T-helper 1 cell treated with Interleukin-12 subunit alpha and Interleukin-12 subunit beta and Interleukin-4 antibody, amounts not matched to agents 30 μg/mL and 1 μg/mL, for 36 hours (primary cell): ENCODE measurements at regions not wholly inside any gene's neighbourhood (a gene's known extent, or its start where the extent isn't known, plus 50 kb on each side); places are given as distances from the start of the nearest gene placed in this dataset.

Experiments
- H3K27ac Mint-ChIP-seq: one replicate; pipeline ENCODE4 v1.8.0; 2021; ENCODE audit warnings: mild to moderate bottlenecking, mixed read lengths
- H3K27me3 Mint-ChIP-seq: one replicate; pipeline ENCODE4 v1.8.0; 2021; ENCODE audit warnings: low read depth, mixed read lengths
- H3K36me3 Mint-ChIP-seq: one replicate; pipeline ENCODE4 v1.8.0; 2021; ENCODE audit warnings: low read depth, mixed read lengths
- H3K4me1 Mint-ChIP-seq: one replicate; pipeline ENCODE4 v1.8.0; 2021; ENCODE audit warnings: low read depth, mixed read lengths
- H3K4me3 Mint-ChIP-seq: one replicate; pipeline ENCODE4 v1.8.0; 2021; ENCODE audit warnings: mild to moderate bottlenecking, moderate library complexity, mixed read lengths
- H3K9me3 Mint-ChIP-seq: one replicate; pipeline ENCODE4 v1.8.0; 2021; ENCODE audit warnings: mixed read lengths

DNA sequence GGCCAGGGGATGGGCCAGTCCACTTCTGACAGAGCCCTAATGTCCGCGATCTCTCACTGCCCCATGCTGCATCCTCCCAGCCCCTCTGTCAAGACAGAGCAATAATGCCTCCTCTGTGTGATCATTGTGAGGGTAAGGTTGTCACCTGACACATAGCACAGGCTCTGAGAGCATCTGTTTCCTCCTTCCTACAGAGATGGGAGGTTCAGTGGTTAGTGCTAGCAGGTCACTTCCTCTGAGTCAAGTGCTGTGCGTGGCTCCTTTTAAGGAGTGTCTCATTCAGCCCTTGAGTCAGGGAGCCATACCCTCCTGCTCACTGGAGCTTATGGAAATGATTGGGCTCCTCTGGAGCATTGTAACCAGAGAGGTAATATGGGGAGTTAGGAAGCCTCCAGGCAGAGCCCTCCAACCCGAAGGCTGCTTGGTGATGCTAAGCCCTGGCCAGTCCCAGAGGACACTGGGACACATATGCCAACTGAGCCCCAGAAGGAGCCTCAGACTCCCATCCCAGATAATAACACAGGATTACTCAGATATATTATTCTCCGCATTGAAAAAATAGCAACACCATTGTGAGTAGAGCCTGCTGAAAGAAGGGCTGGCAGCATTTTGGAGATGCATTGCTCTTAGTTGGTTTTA, 189.0 kb downstream of the GALNT1 start:
- Mint-ChIP-seq H3K9me3 (no peaks in the 10 kb centered on the region), H3K36me3 (no peaks in the 10 kb centered on the region), H3K27ac (no peak overlapping the region), H3K27me3 (no peaks in the 10 kb centered on the region), H3K4me1 (peaks cover 3% of the 10 kb centered on the region), H3K4me3 (no peak overlapping the region)

DNA sequence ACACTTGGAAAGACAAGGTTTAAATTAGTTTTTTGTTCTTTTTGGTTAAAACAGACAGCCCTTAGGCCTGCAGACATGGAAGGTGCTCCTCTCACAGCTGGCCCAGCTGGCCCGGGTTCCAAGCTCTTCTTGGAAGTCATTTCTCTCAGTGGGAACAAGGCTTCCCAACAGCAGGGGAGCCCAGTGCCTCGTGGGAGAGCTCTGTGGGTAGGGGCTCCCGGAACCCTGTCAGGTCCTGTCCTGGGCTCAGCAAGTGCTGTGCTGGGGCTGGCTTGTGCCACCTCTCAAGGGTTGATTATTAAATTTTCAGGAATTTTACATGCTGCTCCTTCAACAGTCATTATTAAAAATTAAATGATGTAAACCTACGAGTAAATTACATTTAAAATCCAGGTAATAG, 189.6 kb downstream of the GALNT1 start:
- Mint-ChIP-seq H3K4me3 (no peak overlapping the region), H3K4me1 (peaks cover 3% of the 10 kb centered on the region), H3K27me3 (no peaks in the 10 kb centered on the region), H3K9me3 (no peaks in the 10 kb centered on the region), H3K27ac (no peak overlapping the region), H3K36me3 (no peaks in the 10 kb centered on the region)

DNA sequence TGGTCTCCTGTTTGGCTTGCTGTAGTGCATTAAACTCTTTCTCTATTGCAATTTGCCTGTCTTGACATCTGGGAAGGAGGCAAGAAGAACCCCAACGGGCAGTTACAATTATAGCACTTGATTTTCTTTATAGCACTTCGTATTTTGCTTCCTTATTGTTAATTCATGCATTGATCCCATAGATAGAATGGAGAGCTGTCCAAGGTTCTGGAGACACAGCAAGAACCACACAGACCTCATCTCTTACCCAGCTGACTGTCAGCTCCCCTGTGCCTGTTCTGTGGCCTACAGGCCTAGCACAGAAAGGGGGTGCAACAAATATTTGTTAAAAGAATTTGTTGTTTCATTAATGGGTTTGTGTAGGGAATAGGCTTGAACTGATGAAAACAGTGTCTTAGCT, 194.3 kb downstream of the GALNT1 start:
- Mint-ChIP-seq H3K9me3 (no peaks in the 10 kb centered on the region), H3K4me1 (no peaks in the 10 kb centered on the region), H3K27ac (no peak overlapping the region), H3K4me3 (no peak overlapping the region), H3K36me3 (no peaks in the 10 kb centered on the region), H3K27me3 (no peaks in the 10 kb centered on the region)

DNA sequence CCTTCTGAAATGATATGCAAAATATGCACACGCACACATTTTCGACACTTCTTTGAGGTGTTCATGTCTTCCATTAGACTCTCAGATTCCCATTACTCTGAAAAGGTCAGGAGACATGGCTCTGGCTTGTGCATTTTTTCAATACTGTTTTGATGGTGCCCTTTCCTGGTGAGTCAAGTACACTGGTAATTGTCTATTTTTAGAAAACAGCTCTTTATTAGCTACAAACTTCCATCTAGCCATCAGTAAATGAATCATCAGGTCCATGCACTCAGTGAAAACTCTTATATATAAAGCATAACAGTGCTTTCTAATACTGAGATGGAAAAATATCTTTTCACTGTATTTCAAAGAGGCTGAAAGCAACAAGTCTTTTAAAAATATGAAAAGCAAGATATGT, 194.9 kb downstream of the GALNT1 start:
- Mint-ChIP-seq H3K36me3 (no peaks in the 10 kb centered on the region), H3K27me3 (no peaks in the 10 kb centered on the region), H3K9me3 (no peaks in the 10 kb centered on the region), H3K27ac (no peak overlapping the region), H3K4me3 (no peak overlapping the region), H3K4me1 (no peaks in the 10 kb centered on the region)

DNA sequence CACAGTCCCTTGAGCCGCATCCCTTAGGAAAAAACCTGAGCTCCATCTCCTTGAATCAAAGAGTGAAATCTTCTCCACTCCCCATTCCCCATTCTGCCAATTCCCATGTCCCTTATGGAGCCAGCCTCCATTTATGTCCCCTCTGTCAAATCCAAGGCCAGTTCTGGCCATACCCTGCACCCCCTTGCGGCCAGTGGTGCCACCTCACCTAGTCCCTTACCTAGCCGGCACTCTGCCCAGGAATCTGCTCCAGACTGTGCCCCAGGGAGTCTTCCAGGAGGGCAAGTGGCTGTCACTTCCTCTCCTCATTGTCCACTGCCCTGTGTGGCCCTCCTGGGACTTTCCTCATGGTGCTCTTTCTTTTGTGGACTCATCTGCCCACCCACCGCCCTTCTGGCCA, 195.4 kb upstream of the RMP24 start:
- Mint-ChIP-seq H3K27me3 (no peaks in the 10 kb centered on the region), H3K4me1 (no peaks in the 10 kb centered on the region), H3K27ac (no peak overlapping the region), H3K36me3 (no peaks in the 10 kb centered on the region), H3K4me3 (no peak overlapping the region), H3K9me3 (no peaks in the 10 kb centered on the region)

DNA sequence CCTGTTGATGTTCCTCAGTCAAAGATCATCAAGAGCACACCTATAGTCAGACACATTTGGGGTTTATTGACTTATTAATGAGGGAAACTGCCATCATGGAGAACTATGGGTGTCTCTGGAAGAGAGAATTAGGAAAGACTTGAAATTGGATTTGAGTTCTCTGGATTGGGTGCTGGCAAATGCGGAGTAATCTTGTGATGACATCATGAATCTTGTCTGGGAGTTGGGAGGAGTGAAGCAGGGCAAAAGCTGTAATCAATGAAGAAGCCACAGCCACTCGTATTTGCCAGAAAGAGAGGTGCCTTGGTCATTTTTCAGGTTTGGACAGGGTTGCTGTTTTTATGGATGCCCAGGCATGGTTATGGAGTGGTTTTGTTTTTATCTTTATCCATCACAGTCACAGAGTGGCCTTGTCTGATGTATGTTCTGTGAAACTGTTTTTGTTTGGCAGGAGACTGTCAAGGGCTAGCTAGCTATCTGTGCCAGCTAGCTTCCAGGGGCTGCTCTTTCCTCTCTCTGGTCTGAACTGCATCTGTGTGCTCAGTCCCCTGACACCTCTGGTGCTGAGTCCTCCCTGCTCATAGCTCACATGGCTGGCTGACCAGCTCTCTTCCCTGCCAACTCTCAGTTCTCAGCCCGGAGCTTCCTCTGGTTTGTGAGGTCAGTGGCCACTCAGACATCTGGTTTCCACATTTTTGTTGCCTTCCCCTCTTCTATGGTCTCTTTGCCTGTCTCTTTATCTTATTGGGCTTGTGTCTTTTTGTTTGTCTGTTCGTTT, 193.4 kb upstream of the RMP24 start:
- H3K36me3 Mint-ChIP-seq: no peaks in the 10 kb centered on the region
- no peak overlapping the region for H3K4me3 Mint-ChIP-seq
- H3K9me3 Mint-ChIP-seq: no peaks in the 10 kb centered on the region
- no peaks in the 10 kb centered on the region for H3K4me1 Mint-ChIP-seq
- H3K27ac Mint-ChIP-seq: no peak overlapping the region
- H3K27me3 Mint-ChIP-seq: no peaks in the 10 kb centered on the region

DNA sequence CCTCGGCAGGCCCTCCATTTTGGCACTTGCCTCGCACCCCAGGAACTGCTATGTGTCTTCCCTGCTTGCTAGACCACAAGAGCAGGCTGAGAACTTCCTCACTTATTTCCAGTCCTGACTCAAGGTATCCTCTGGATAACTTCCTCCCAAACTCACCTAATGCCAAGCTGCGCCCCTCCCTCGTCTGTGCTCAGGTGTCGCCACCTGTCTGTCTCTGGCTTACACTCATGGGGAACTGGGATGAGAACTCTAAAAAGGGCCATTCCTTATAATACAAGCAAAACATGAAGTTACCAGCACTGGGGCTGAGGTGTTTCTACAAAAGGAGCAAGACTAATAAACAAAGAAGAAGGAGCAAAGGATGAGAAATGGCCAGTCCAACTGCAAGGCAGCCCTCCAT, 191.5 kb upstream of the RMP24 start:
- H3K27ac Mint-ChIP-seq: no peak overlapping the region
- H3K9me3 Mint-ChIP-seq: no peaks in the 10 kb centered on the region
- H3K4me1 Mint-ChIP-seq: no peaks in the 10 kb centered on the region
- no peaks in the 10 kb centered on the region for H3K27me3 Mint-ChIP-seq
- no peaks in the 10 kb centered on the region for H3K36me3 Mint-ChIP-seq
- no peak overlapping the region for H3K4me3 Mint-ChIP-seq

DNA sequence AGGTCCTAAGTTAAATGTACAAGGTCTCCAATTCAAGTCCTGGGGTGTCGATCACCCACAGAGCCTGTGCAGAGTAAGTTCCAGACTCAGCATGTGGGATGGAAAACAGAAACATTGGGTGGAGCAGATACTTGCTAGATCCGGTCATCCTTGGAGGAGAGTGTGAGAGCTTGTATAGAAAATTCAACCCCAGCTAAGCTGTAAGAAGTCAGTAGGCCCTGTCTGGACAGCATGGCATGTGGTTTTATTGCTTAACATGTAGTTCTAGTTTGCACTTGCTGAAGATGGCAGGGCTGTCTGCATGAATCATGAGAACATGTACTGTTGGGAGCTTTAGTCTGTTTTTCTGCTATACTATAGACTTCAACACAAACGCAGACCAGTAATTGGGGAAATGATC, 189.6 kb upstream of the RMP24 start:
- H3K4me3 Mint-ChIP-seq: no peak overlapping the region
- no peaks in the 10 kb centered on the region for H3K4me1 Mint-ChIP-seq
- no peaks in the 10 kb centered on the region for H3K9me3 Mint-ChIP-seq
- H3K27ac Mint-ChIP-seq: no peak overlapping the region
- no peaks in the 10 kb centered on the region for H3K27me3 Mint-ChIP-seq
- no peaks in the 10 kb centered on the region for H3K36me3 Mint-ChIP-seq

DNA sequence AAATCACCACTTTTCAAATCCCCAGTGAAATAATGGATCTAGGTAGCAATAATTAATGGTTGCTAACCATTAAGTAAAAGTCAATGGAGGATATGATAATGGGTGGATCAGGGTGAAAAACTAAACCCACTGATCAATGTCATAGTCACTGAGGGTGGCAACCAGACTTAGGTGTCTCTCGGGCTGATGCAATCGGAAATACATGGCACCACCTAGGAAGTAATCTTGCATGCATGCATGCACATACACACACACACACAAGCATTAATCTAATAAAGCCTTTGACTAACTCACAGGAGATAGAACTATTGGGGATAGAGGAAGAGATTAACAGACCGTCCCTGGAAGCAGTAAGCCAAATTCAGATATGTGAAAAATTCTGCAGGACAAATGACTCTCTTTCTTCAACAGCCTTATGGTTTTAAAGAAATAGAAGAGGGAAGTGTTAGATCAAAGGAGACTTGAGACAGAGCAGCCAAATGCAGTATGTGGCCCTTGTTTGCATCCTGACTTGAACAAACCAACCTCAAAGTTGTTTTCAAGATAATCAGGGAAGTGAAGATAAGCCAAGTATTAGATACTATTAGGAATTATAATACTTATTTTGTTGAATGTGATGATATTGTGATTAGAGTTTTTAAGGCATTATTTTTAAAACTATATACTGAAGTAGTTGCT, 186.0 kb upstream of the RMP24 start:
- no peak overlapping the region for H3K4me3 Mint-ChIP-seq
- H3K27ac Mint-ChIP-seq: no peak overlapping the region
- H3K9me3 Mint-ChIP-seq: no peaks in the 10 kb centered on the region
- H3K27me3 Mint-ChIP-seq: no peaks in the 10 kb centered on the region
- H3K36me3 Mint-ChIP-seq: no peaks in the 10 kb centered on the region
- H3K4me1 Mint-ChIP-seq: no peaks in the 10 kb centered on the region

DNA sequence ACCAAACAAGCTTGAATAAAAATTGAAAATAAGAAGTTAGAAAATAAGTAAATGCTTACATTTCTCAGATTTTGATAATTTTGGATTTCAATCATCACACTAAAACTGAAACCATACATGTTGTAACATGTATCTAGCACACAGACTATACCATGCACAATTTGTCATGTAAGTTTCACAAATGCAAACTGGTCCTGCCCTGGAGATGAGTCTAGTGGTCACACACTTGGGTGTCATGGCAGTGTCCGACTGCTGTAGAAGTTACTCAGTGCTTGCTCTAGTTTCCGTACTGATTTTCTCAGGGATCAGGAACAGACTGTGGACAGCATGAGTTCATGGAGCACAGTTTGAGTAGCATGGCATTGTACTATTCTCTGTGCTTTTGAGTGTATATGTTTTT, 182.9 kb upstream of the RMP24 start:
- Mint-ChIP-seq H3K9me3 (no peaks in the 10 kb centered on the region), H3K36me3 (no peaks in the 10 kb centered on the region), H3K27me3 (no peaks in the 10 kb centered on the region), H3K27ac (no peak overlapping the region), H3K4me1 (no peaks in the 10 kb centered on the region), H3K4me3 (no peak overlapping the region)

DNA sequence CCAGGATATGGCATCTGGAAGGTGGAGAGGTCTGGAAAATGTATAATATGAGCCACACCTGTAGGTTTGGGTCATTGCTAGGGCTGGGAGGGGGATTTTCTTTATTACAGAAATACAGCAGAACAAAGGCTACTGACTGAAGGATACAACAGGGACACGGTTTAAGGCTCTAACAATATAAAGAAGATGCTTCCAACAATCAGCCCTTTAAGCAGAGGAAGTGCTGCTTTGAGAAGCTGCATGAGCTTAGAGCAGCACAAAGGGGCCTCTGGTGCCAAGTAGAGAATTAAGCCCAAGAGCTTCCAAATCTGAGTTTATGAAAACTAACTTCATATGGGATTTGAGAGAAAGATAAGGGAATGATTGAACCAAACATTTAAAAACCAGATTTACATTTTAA, 174.5 kb upstream of the RMP24 start:
- Mint-ChIP-seq H3K27ac (no peak overlapping the region), H3K27me3 (peaks cover 4% of the 10 kb centered on the region), H3K4me3 (no peak overlapping the region), H3K36me3 (no peaks in the 10 kb centered on the region), H3K9me3 (no peaks in the 10 kb centered on the region), H3K4me1 (no peaks in the 10 kb centered on the region)

DNA sequence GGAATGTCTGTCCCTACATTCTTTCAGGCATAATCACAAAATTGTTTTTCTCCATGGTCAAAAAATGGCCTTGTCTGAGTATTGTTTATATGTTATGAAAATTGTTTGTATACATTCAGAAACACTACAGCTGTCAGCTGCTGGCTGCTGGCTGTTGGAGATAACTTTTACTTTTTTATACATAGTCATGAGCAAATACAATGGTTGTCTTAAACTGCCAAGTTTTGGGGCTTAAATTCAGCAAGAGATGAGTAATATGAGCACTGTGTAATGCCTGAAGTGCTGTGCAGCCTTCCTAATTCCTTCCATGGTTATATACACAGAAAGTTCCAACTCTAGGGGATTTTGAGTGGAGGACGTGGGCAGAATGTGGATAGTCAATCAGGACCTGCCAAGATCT, 168.9 kb upstream of the RMP24 start:
- Mint-ChIP-seq H3K9me3 (no peaks in the 10 kb centered on the region), H3K4me1 (no peaks in the 10 kb centered on the region), H3K27ac (no peak overlapping the region), H3K4me3 (no peak overlapping the region), H3K36me3 (no peaks in the 10 kb centered on the region), H3K27me3 (peaks cover 4% of the 10 kb centered on the region)

DNA sequence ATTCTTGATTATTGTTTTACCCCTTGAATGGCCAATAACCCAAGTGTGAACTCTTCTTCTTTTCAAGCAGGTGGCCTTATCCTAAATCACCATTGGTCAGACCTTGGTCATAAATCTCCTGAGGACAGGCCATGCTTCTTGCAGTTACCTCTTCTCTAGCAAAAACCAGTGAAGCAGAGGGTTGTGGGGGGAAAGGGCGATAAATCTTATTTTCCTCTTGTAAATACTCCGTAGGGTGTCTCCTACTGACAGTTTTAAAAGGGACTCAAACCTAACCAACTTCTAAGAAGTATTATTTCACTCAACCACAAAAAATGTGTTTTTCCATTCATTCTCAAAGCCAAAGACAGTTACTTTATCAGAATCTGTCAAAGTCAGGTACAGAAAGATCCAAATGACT, 168.1 kb upstream of the RMP24 start:
- Mint-ChIP-seq H3K27me3 (peaks cover 4% of the 10 kb centered on the region), H3K4me1 (peaks cover under 1% of the 10 kb centered on the region), H3K36me3 (no peaks in the 10 kb centered on the region), H3K4me3 (no peak overlapping the region), H3K27ac (no peak overlapping the region), H3K9me3 (no peaks in the 10 kb centered on the region)

DNA sequence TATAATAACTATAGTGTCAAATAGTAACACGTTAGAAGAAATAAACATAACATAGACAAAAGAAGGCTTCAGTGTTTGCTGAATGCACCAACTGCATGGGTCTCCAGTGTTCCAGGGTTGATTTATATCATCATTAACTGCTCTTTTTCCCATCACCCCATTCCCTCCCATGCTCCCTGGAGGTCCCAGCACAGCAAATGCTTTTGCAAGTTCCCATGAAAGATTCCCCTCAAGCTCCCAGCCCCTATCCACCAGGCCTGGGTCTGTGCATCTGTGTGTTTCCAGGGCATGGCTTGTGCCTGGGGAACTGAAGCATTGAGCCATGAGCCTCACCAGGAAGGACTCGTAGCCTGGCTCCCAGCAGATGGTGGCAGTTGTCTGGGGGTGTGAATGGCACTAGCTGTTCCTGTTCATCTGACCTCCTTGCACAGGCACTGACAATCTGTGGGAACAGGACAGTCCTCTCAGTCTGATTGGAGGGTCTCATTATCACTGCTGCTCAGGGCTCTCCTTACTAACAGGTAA, 164.6 kb upstream of the RMP24 start:
- H3K27ac Mint-ChIP-seq: no peak overlapping the region
- H3K4me1 Mint-ChIP-seq: peaks cover 2% of the 10 kb centered on the region
- H3K27me3 Mint-ChIP-seq: peaks cover 6% of the 10 kb centered on the region
- H3K9me3 Mint-ChIP-seq: no peaks in the 10 kb centered on the region
- H3K4me3 Mint-ChIP-seq: no peak overlapping the region
- H3K36me3 Mint-ChIP-seq: no peaks in the 10 kb centered on the region

DNA sequence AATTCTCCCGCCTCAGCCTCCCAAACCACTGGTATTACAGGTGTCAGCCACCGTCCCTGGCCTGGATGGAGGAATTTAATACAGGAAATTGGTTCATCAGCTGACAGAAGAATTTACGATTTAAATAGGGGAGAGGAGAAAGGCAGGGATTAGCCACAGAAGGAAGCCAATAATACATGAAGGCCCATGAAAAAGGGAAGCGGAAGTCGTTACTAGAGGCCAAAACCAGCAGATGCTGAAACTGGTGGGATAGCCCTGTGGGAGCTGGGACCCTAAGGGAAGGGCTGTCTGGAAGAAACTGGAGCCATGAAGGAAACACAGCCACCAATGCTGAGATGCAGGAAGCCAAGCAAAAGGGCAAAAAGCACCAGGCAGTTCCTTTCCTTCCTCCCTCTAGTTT, 163.7 kb upstream of the RMP24 start:
- Mint-ChIP-seq H3K27me3 (peaks cover 6% of the 10 kb centered on the region), H3K4me1 (peaks cover 2% of the 10 kb centered on the region), H3K9me3 (no peaks in the 10 kb centered on the region), H3K27ac (no peak overlapping the region), H3K36me3 (no peaks in the 10 kb centered on the region), H3K4me3 (no peak overlapping the region)
